B cell (primary cell): ENCODE measurements at regions not wholly inside any gene's neighbourhood (a gene's known extent, or its start where the extent isn't known, plus 50 kb on each side); places are given as distances from the start of the nearest gene placed in this dataset.

ENCODE experiments used
- CTCF ChIP-seq: fragments of 200-600 bp; IDR thresholded peaks from one replicate; pipeline ENCODE4 v1.8.0; 2022; ENCODE audit warnings: antibody characterized with exemption, mild to moderate bottlenecking
- EZH2 ChIP-seq: IDR thresholded peaks from 2 replicates; pipeline ENCODE4 v1.6.1; 2012; ENCODE audit warnings: borderline replicate concordance, low read depth, mild to moderate bottlenecking, moderate library complexity, low read length; ENCODE audit not compliant: insufficient read depth, poor library complexity, severe bottlenecking

- no peak for TF ChIP-seq CTCF
- no peak for TF ChIP-seq EZH2
Measured at GRCh38 chr4:99724067-99724466, 66.4 kb upstream of the C4orf54 start.
